ENCODE measurements at regions not wholly inside any gene's neighbourhood (a gene's known extent, or its start where the extent isn't known, plus 50 kb on each side); places are given as distances from the start of the nearest gene placed in this dataset.

GRCh38 chr6:26300043-26300331 is 65.0 kb upstream of the BTN3A2 start:
- H3K27ac Mint-ChIP-seq = no peak overlapping the region
- TF ChIP-seq CTCF (IDR thresholded peaks at IDR 0.05; ENCODE audit: unreplicated experiment) = no peak
- H3K4me3 Mint-ChIP-seq (ENCODE audit: low read depth) = no peak overlapping the region
- H3K9me3 Mint-ChIP-seq (ENCODE audit: low read depth) = no peaks in the 10 kb centered on the region
- DNase-seq (ENCODE audit: low spot score, unreplicated experiment) = no peak
- no peaks in the 10 kb centered on the region for H3K36me3 Mint-ChIP-seq (ENCODE audit: insufficient read depth)
- peaks cover 4% of the 10 kb centered on the region for H3K4me1 Mint-ChIP-seq (ENCODE audit: low read depth)
- peaks cover 10% of the 10 kb centered on the region for H3K27me3 Mint-ChIP-seq

- DNase-seq (ENCODE audit: low spot score, unreplicated experiment) = no peak
- no peaks in the 10 kb centered on the region for H3K36me3 Mint-ChIP-seq (ENCODE audit: insufficient read depth)
- H3K27ac Mint-ChIP-seq = no peak overlapping the region
- peaks cover 12% of the 10 kb centered on the region for H3K27me3 Mint-ChIP-seq
- H3K9me3 Mint-ChIP-seq (ENCODE audit: low read depth) = no peaks in the 10 kb centered on the region
- TF ChIP-seq CTCF (IDR thresholded peaks at IDR 0.05; ENCODE audit: unreplicated experiment) = no peak
- H3K4me3 Mint-ChIP-seq (ENCODE audit: low read depth) = no peak overlapping the region
- H3K4me1 Mint-ChIP-seq (ENCODE audit: low read depth) = peaks cover 6% of the 10 kb centered on the region
Measured at GRCh38 chr6:26300359-26300758, 64.6 kb upstream of the BTN3A2 start.

GRCh38 chr6:26300828-26301227 is 64.2 kb upstream of the BTN3A2 start:
- H3K27ac Mint-ChIP-seq = no peak overlapping the region
- no peaks in the 10 kb centered on the region for H3K9me3 Mint-ChIP-seq (ENCODE audit: low read depth)
- H3K4me3 Mint-ChIP-seq (ENCODE audit: low read depth) = no peak overlapping the region
- H3K36me3 Mint-ChIP-seq (ENCODE audit: insufficient read depth) = no peaks in the 10 kb centered on the region
- peaks cover 4% of the 10 kb centered on the region for H3K4me1 Mint-ChIP-seq (ENCODE audit: low read depth)
- no peak for TF ChIP-seq CTCF (IDR thresholded peaks at IDR 0.05; ENCODE audit: unreplicated experiment)
- no peak for DNase-seq (ENCODE audit: low spot score, unreplicated experiment)
- peaks cover 12% of the 10 kb centered on the region for H3K27me3 Mint-ChIP-seq

- no peak overlapping the region for H3K27ac Mint-ChIP-seq
- TF ChIP-seq CTCF (IDR thresholded peaks at IDR 0.05; ENCODE audit: unreplicated experiment) = no peak
- no peak overlapping the region for H3K4me3 Mint-ChIP-seq (ENCODE audit: low read depth)
- H3K36me3 Mint-ChIP-seq (ENCODE audit: insufficient read depth) = no peaks in the 10 kb centered on the region
- no peaks in the 10 kb centered on the region for H3K9me3 Mint-ChIP-seq (ENCODE audit: low read depth)
- DNase-seq (ENCODE audit: low spot score, unreplicated experiment) = no peak
- H3K27me3 Mint-ChIP-seq = peaks cover 12% of the 10 kb centered on the region
- peaks cover 4% of the 10 kb centered on the region for H3K4me1 Mint-ChIP-seq (ENCODE audit: low read depth)
Measured at GRCh38 chr6:26301638-26302037, 63.4 kb upstream of the BTN3A2 start.

- Mint-ChIP-seq H3K27me3 (peaks cover 12% of the 10 kb centered on the region), H3K9me3 (ENCODE audit: low read depth) (no peaks in the 10 kb centered on the region), H3K4me3 (ENCODE audit: low read depth) (peak overlapping the region; percentile 21), H3K36me3 (ENCODE audit: insufficient read depth) (no peaks in the 10 kb centered on the region), H3K4me1 (ENCODE audit: low read depth) (peaks cover 4% of the 10 kb centered on the region), H3K27ac (no peak overlapping the region)
- DNase-seq (ENCODE audit: low spot score, unreplicated experiment) = no peak
- no peak for TF ChIP-seq CTCF (IDR thresholded peaks at IDR 0.05; ENCODE audit: unreplicated experiment)
Measured at GRCh38 chr6:26302941-26303559, 61.9 kb upstream of the BTN3A2 start.

Measured in progenitor cell of endocrine pancreas (in vitro differentiated cells).